ENCODE measurements at regions not wholly inside any gene's neighbourhood (a gene's known extent, or its start where the extent isn't known, plus 50 kb on each side); places are given as distances from the start of the nearest gene placed in this dataset.

GRCh38 chr2:18883616-18884456, 294.5 kb upstream of the NT5C1B start:
- Histone ChIP-seq H3K79me2 (ENCODE audit: insufficient read depth, low read length) (no peaks in the 10 kb centered on the region), H3K36me3 (replicated peaks in 1 of 2; ENCODE audit: control insufficient read depth in 1 of 2, insufficient read depth in 2 of 2, low read length in 2 of 2) (no peaks in the 10 kb centered on the region), H3K4me3 (replicated peaks in 1 of 3; ENCODE audit: low read depth in 2 of 3, low read length in 3 of 3) (no peak overlapping the region), H3K9ac (ENCODE audit: insufficient read depth, low read length, poor library complexity, severe bottlenecking) (no peak overlapping the region), H3K4me2 (replicated peaks; ENCODE audit: extremely low read depth, low read length, poor library complexity, severe bottlenecking) (no peak overlapping the region), H3K4me1 (ENCODE audit: control insufficient read depth in 1 of 2, insufficient read depth in 2 of 2, low read length in 2 of 2) (no peaks in the 10 kb centered on the region), H2AFZ (ENCODE audit: insufficient read depth, low read depth, low read length, poor library complexity, severe bottlenecking) (no peak overlapping the region), H4K20me1 (ENCODE audit: insufficient read depth, low read length) (no peaks in the 10 kb centered on the region), H3K27ac (ENCODE audit: low read depth in 1 of 2, low read length in 2 of 2) (no peak overlapping the region), H3K9me3 (replicated peaks in 1 of 2; ENCODE audit: control insufficient read depth in 1 of 2, insufficient read depth in 1 of 2, low read length in 2 of 2) (peaks cover 0 to 10% of the 10 kb centered on the region in 2 donors), H3K27me3 (ENCODE audit: control insufficient read depth in 2 of 2, insufficient read depth in 2 of 2, low read length in 2 of 2) (no peaks in the 10 kb centered on the region)
- Mint-ChIP-seq H3K36me3 (no peaks in the 10 kb centered on the region), H3K9me3 (peaks cover 0 to 11% (median 7%) of the 10 kb centered on the region in 7 donors), H3K27ac (no peak overlapping the region), H3K27me3 (ENCODE audit: low read depth in 3 of 3) (no peaks in the 10 kb centered on the region), H3K4me1 (no peaks in the 10 kb centered on the region), H3K4me3 (no peak overlapping the region)
- intact Hi-C loops (cut with micrococcal nuclease), result no loop called here
- WGBS (ENCODE audit: insufficient coverage), result no CpG with 5 or more reads among the region's 3 CpGs
- no peak for DNase-seq
- no peak for TF ChIP-seq CTCF (IDR thresholded peaks at IDR 0.05)

GRCh38 chr2:18871430-18871829, 282.1 kb upstream of the NT5C1B start:
- no peak for DNase-seq
- Histone ChIP-seq H3K27me3 (ENCODE audit: control insufficient read depth in 2 of 2, insufficient read depth in 2 of 2, low read length in 2 of 2) (no peaks in the 10 kb centered on the region), H3K4me1 (ENCODE audit: control insufficient read depth in 1 of 2, insufficient read depth in 2 of 2, low read length in 2 of 2) (no peaks in the 10 kb centered on the region), H2AFZ (ENCODE audit: insufficient read depth, low read depth, low read length, poor library complexity, severe bottlenecking) (no peak overlapping the region), H3K9me3 (replicated peaks in 1 of 2; ENCODE audit: control insufficient read depth in 1 of 2, insufficient read depth in 1 of 2, low read length in 2 of 2) (peaks cover 3 to 8% of the 10 kb centered on the region in 2 donors), H3K4me3 (replicated peaks in 1 of 3; ENCODE audit: low read depth in 2 of 3, low read length in 3 of 3) (no peak overlapping the region), H4K20me1 (ENCODE audit: insufficient read depth, low read length) (no peaks in the 10 kb centered on the region), H3K4me2 (replicated peaks; ENCODE audit: extremely low read depth, low read length, poor library complexity, severe bottlenecking) (no peak overlapping the region), H3K36me3 (replicated peaks in 1 of 2; ENCODE audit: control insufficient read depth in 1 of 2, insufficient read depth in 2 of 2, low read length in 2 of 2) (no peaks in the 10 kb centered on the region), H3K9ac (ENCODE audit: insufficient read depth, low read length, poor library complexity, severe bottlenecking) (no peak overlapping the region), H3K79me2 (ENCODE audit: insufficient read depth, low read length) (no peaks in the 10 kb centered on the region), H3K27ac (ENCODE audit: low read depth in 1 of 2, low read length in 2 of 2) (no peak overlapping the region)
- H3K27ac Mint-ChIP-seq, result no peak overlapping the region
- H3K4me3 Mint-ChIP-seq, result no peak overlapping the region
- intact Hi-C loops (cut with micrococcal nuclease), result no loop called here
- H3K4me1 Mint-ChIP-seq, result no peaks in the 10 kb centered on the region
- peaks cover 0 to 24% (median 4%) of the 10 kb centered on the region in 7 donors for H3K9me3 Mint-ChIP-seq
- WGBS (ENCODE audit: insufficient coverage), result no CpG with 5 or more reads among the region's 2 CpGs
- TF ChIP-seq CTCF (IDR thresholded peaks at IDR 0.05), result no peak
- no peaks in the 10 kb centered on the region for H3K36me3 Mint-ChIP-seq
- no peaks in the 10 kb centered on the region for H3K27me3 Mint-ChIP-seq (ENCODE audit: low read depth in 3 of 3)

Measured in CD14-positive monocyte (primary cell).